MM.1S (cell line): ENCODE measurements at regions not wholly inside any gene's neighbourhood (a gene's known extent, or its start where the extent isn't known, plus 50 kb on each side); places are given as distances from the start of the nearest gene placed in this dataset.

ENCODE experiments used
- CTCF ChIP-seq: fragments of 300-600 bp; sonication (generic); IDR thresholded peaks from 2 replicates; pipeline ENCODE4 v1.5.1; 2016; ENCODE audit warnings: antibody characterized with exemption, low read length, mixed read lengths
- EZH2 ChIP-seq: fragments of 300-600 bp; sonication (generic); optimal IDR thresholded peaks from 2 replicates; pipeline ENCODE3; 2017; ENCODE audit warnings: low read depth, mild to moderate bottlenecking, antibody characterized with exemption, low read length, mixed read lengths
- EZH2phosphoT487 ChIP-seq: fragments of 300-600 bp; sonication (generic); IDR thresholded peaks from 2 replicates; pipeline ENCODE4 v1.6.1; 2018; ENCODE audit warnings: antibody characterized with exemption, low read length

DNA sequence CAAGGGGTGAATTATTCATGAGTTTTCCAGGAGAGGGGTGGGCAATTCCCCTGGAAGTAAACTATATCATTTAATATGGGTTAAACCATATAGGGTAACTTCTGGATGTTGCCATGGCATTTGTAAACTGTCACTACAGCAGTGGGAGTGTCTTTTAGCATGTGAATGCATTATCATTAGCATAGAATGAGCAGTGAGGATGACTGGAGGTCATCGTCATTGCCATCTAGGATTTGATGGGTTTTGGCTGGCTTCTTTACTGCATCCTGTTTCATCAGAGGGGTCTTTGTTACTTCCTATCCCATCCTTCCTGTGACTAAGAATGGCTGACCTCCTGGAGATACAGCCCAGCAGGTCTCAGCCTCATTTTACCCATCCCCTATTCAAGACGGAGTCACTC is 139.5 kb upstream of the PRKCQ start:
- TF ChIP-seq CTCF, result no peak
- no peak for TF ChIP-seq EZH2phosphoT487
- no peak for TF ChIP-seq EZH2
